ENCODE measurements at regions not wholly inside any gene's neighbourhood (a gene's known extent, or its start where the extent isn't known, plus 50 kb on each side); places are given as distances from the start of the nearest gene placed in this dataset.

DNA sequence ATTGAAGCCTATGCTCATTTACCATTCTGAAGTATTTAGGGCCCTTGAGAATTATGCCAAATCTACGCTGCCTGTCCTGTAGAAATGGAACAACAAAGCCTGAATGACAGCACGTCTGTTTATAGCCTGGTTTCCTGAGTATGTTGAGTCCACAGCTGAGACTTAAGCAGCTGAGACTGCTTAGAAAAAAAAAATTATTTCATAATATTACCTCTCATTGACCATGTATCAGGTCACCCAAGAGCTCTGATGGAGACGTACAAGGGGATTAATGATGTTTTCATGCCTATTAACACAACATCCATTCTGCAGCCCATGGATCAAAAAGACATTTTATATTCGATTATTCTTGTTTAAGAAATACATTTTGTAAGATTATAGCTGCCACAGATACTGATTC, 387.2 kb upstream of the NCAM2 start:
- Histone ChIP-seq H3K27ac (no peak overlapping the region), H3K4me1 (no peaks in the 10 kb centered on the region), H3K36me3 (no peaks in the 10 kb centered on the region), H3K9me3 (no peaks in the 10 kb centered on the region), H3K4me3 (no peak overlapping the region), H3K27me3 (no peaks in the 10 kb centered on the region)
- DNase-seq (ENCODE audit: low spot score in 2 of 2) = no peak
- 79% methylated on average over 4 of the region's 4 CpGs for WGBS
- TF ChIP-seq EP300 (IDR thresholded peaks at IDR 0.05) = no peak
- TF ChIP-seq POLR2A (IDR thresholded peaks at IDR 0.05) = no peak

DNA sequence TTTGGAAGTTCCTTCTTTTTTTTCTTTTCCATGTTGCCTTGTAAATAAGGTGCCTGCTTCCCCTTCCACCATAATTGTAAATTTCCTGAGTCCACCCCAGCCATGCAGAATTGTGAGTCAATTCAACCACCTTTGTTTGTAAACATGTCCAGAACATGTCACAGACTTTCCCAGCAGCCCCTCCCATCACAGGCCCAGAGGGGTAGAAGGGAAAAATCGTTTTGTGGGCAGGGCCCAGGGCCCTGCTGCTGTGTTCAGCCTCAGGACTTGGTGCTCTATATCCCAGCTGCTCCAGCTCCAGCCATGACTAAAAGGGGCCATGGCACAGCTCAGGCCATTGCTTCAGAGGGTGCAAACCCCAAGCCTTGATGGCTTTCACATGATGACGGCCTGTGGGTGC, 384.6 kb upstream of the NCAM2 start:
- no peak for DNase-seq (ENCODE audit: low spot score in 2 of 2)
- no peaks in the 10 kb centered on the region for H3K36me3 ChIP-seq
- TF ChIP-seq POLR2AphosphoS5 (IDR thresholded peaks at IDR 0.05) (no peak), POLR2A (IDR thresholded peaks at IDR 0.05) (no peak), EP300 (IDR thresholded peaks at IDR 0.05) (no peak)
- TF ChIP-seq, protein P1, sequence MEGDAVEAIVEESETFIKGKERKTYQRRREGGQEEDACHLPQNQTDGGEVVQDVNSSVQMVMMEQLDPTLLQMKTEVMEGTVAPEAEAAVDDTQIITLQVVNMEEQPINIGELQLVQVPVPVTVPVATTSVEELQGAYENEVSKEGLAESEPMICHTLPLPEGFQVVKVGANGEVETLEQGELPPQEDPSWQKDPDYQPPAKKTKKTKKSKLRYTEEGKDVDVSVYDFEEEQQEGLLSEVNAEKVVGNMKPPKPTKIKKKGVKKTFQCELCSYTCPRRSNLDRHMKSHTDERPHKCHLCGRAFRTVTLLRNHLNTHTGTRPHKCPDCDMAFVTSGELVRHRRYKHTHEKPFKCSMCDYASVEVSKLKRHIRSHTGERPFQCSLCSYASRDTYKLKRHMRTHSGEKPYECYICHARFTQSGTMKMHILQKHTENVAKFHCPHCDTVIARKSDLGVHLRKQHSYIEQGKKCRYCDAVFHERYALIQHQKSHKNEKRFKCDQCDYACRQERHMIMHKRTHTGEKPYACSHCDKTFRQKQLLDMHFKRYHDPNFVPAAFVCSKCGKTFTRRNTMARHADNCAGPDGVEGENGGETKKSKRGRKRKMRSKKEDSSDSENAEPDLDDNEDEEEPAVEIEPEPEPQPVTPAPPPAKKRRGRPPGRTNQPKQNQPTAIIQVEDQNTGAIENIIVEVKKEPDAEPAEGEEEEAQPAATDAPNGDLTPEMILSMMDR (IDR thresholded peaks at IDR 0.05) = no peak
- H3K27me3 ChIP-seq = no peaks in the 10 kb centered on the region
- H3K9me3 ChIP-seq = no peaks in the 10 kb centered on the region
- H3K4me1 ChIP-seq = no peaks in the 10 kb centered on the region
- WGBS = 63% methylated on average over 2 of the region's 2 CpGs
- H3K4me3 ChIP-seq = no peak overlapping the region
- no peak overlapping the region for H3K27ac ChIP-seq

DNA sequence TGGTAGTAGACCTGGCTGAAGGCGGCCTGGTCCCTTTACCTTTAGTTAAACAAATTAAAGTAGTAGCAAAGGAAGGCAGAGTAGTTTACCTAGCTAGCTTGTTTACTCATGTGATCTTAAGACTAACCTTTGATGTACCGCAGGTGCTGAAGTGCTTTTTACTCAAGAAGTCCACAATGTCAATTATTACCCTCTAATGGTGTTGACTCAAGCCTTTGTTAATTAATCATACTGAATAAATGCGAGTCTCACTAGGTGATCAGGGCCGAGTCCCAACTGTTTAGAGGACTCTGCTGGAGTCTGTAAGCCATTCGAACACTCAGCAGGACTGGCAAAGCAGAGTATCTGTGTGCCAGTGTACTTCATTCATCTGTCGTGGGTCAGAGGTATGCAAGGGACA, 381.1 kb upstream of the NCAM2 start:
- DNase-seq (ENCODE audit: low spot score in 2 of 2) = no peak
- no peak for TF ChIP-seq POLR2A (IDR thresholded peaks at IDR 0.05)
- TF ChIP-seq, protein P1 (IDR thresholded peaks at IDR 0.05) = no peak
- TF ChIP-seq POLR2AphosphoS5 (IDR thresholded peaks at IDR 0.05) = no peak
- TF ChIP-seq EP300 (IDR thresholded peaks at IDR 0.05) = no peak
- H3K4me3 ChIP-seq = no peak overlapping the region
- no peaks in the 10 kb centered on the region for H3K36me3 ChIP-seq
- no peaks in the 10 kb centered on the region for H3K27me3 ChIP-seq
- H3K27ac ChIP-seq = no peak overlapping the region
- H3K4me1 ChIP-seq = no peaks in the 10 kb centered on the region
- 47% methylated on average over 6 of the region's 6 CpGs for WGBS
- no peaks in the 10 kb centered on the region for H3K9me3 ChIP-seq

DNA sequence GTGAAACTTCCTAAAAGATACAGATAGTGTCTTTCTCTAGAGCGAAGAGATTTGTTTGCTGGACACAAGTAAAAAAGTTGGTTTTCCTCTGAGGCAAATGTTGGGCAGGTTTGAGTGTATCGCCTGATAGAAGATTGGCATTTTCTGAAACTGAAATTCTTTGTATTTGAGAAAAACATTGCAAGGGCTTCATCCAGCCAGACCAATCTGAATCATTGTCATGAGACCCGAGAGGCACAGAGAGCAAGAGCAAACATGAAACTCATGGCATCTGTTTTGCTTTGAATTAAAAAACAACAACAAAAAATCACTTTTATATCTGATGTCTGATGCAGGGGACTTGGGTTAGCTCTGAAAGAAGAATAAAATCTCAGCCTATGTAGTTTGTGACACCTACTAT, 379.3 kb upstream of the NCAM2 start:
- H3K36me3 ChIP-seq = no peaks in the 10 kb centered on the region
- no peak overlapping the region for H3K27ac ChIP-seq
- H3K4me3 ChIP-seq = no peak overlapping the region
- TF ChIP-seq EP300 (IDR thresholded peaks at IDR 0.05) = no peak
- TF ChIP-seq POLR2AphosphoS5 (IDR thresholded peaks at IDR 0.05) = no peak
- TF ChIP-seq, protein P1 (IDR thresholded peaks at IDR 0.05) = no peak
- no peak for TF ChIP-seq POLR2A (IDR thresholded peaks at IDR 0.05)
- DNase-seq (ENCODE audit: low spot score in 2 of 2) = no peak
- no peaks in the 10 kb centered on the region for H3K4me1 ChIP-seq
- WGBS = 61% methylated on average over 3 of the region's 3 CpGs
- no peaks in the 10 kb centered on the region for H3K9me3 ChIP-seq
- no peaks in the 10 kb centered on the region for H3K27me3 ChIP-seq

DNA sequence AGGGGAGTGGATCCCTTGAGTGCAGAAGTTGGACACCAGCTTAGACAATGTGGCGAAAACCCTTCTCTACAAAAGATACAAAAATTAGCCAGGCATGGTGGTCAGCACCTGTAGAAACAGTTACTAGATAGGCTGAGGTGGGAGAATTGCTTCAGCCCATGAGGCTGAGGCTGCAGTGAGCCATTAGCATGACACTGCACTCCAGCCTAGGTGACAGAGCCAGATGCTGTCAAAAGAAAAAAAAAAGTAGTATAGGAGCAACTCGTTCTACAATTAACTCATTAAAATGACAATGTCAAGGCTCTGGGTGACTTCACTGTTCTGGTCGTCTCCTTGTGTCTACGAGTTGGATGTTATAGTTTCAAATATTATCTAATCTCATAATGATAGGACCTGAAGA, 370.6 kb upstream of the NCAM2 start:
- no peak overlapping the region for H3K4me3 ChIP-seq
- no peak overlapping the region for H3K27ac ChIP-seq
- DNase-seq (ENCODE audit: low spot score in 2 of 2) = no peak
- H3K36me3 ChIP-seq = no peaks in the 10 kb centered on the region
- 65% methylated on average over 4 of the region's 4 CpGs for WGBS
- no peaks in the 10 kb centered on the region for H3K27me3 ChIP-seq
- TF ChIP-seq, protein P1 (IDR thresholded peaks at IDR 0.05) = no peak
- no peak for TF ChIP-seq POLR2AphosphoS5 (IDR thresholded peaks at IDR 0.05)
- TF ChIP-seq POLR2A (IDR thresholded peaks at IDR 0.05) = no peak
- TF ChIP-seq EP300 (IDR thresholded peaks at IDR 0.05) = no peak
- H3K4me1 ChIP-seq = no peaks in the 10 kb centered on the region
- no peaks in the 10 kb centered on the region for H3K9me3 ChIP-seq

DNA sequence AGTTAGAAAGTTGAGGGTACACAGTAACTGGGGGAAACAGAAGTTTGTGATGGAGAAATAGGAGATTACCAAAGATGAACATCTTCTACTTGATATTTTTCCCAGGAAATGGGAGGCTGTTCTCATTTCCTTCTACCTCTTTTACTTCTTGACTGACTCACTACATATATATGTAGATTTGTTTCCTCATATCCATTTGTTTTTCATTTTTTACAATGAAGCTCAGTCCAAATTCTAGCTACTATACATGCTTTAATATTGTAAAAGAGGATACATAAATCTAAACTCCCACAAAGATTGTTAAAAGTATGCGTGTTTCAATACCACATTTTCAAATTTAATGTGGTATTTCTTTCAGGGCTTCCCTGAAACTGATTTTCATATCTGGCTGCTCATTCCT, 366.6 kb upstream of the NCAM2 start:
- no peaks in the 10 kb centered on the region for H3K36me3 ChIP-seq
- 76% methylated on average over 1 of the region's 1 CpG for WGBS
- no peak for DNase-seq (ENCODE audit: low spot score in 2 of 2)
- no peaks in the 10 kb centered on the region for H3K9me3 ChIP-seq
- TF ChIP-seq EP300 (IDR thresholded peaks at IDR 0.05) (no peak), POLR2A (IDR thresholded peaks at IDR 0.05) (no peak), POLR2AphosphoS5 (IDR thresholded peaks at IDR 0.05) (no peak)
- TF ChIP-seq, protein P1 (IDR thresholded peaks at IDR 0.05) = no peak
- no peak overlapping the region for H3K4me3 ChIP-seq
- no peak overlapping the region for H3K27ac ChIP-seq
- no peaks in the 10 kb centered on the region for H3K4me1 ChIP-seq
- H3K27me3 ChIP-seq = no peaks in the 10 kb centered on the region
